ENCODE measurements at regions not wholly inside any gene's neighbourhood (a gene's known extent, or its start where the extent isn't known, plus 50 kb on each side); places are given as distances from the start of the nearest gene placed in this dataset.

- TF ChIP-seq CTCF (conservative IDR thresholded peaks at IDR 0.05; ENCODE audit: low read depth, low read length) (no peak), BHLHE40 (IDR thresholded peaks at IDR 0.05; ENCODE audit: low read depth, low read length) (no peak), RCOR1 (IDR thresholded peaks at IDR 0.05; ENCODE audit: insufficient replicate concordance, low read length) (no peak), ELK1 (IDR thresholded peaks at IDR 0.05; ENCODE audit: borderline replicate concordance, low read depth, low read length) (no peak), RAD21 (IDR thresholded peaks at IDR 0.05; ENCODE audit: low read length) (no peak), POLR2A (IDR thresholded peaks at IDR 0.05; ENCODE audit: low read depth, low read length) (no peak), NFE2L2 (IDR thresholded peaks at IDR 0.05; ENCODE audit: low read depth, low read length) (no peak), MAFK (IDR thresholded peaks at IDR 0.05; ENCODE audit: low read depth, low read length) (no peak), RFX5 (IDR thresholded peaks at IDR 0.05; ENCODE audit: low read depth, low read length) (no peak), SMC3 (IDR thresholded peaks at IDR 0.05; ENCODE audit: low read depth, low read length) (no peak), MXI1 (IDR thresholded peaks at IDR 0.05; ENCODE audit: borderline replicate concordance, low read depth, low read length) (no peak), USF2 (IDR thresholded peaks at IDR 0.05; ENCODE audit: low read depth, low read length) (no peak), FOS (IDR thresholded peaks at IDR 0.05; ENCODE audit: low read depth, low read length) (no peak), MAZ (IDR thresholded peaks at IDR 0.05; ENCODE audit: borderline replicate concordance, low read depth, low read length) (no peak), CEBPB (IDR thresholded peaks at IDR 0.05; ENCODE audit: low read depth, low read length) (no peak)
- Histone ChIP-seq H2BK20ac (ENCODE audit: low read depth, low read length) (no peak overlapping the region), H4K91ac (ENCODE audit: insufficient read depth, low read depth, low read length) (no peak overlapping the region), H3K18ac (ENCODE audit: low read depth, low read length) (no peak overlapping the region), H3K27ac (ENCODE audit: insufficient read depth, low read length) (no peak overlapping the region), H2BK5ac (ENCODE audit: low read depth, low read length, poor library complexity, severe bottlenecking) (no peak overlapping the region), H3K4me2 (ENCODE audit: low read depth, low read length) (no peak overlapping the region), H3K27me3 (ENCODE audit: control insufficient read depth, insufficient read depth, low read length) (no peaks in the 10 kb centered on the region; the same call in 1 of the 2 replicates), H3K9me3 (ENCODE audit: control insufficient read depth, insufficient read depth, low read length) (no peaks in the 10 kb centered on the region), H3K79me1 (ENCODE audit: low read depth in 1 of 2, low read length in 2 of 2) (no peaks in the 10 kb centered on the region), H3K4ac (ENCODE audit: low read depth, low read length) (no peak overlapping the region), H3K4me1 (ENCODE audit: control insufficient read depth, insufficient read depth, low read length) (no peaks in the 10 kb centered on the region), H3K4me3 (ENCODE audit: insufficient read depth, low read depth, low read length) (no peak overlapping the region), H2BK15ac (ENCODE audit: low read depth, low read length) (no peak overlapping the region), H3K36me3 (ENCODE audit: control insufficient read depth, insufficient read depth, low read length) (no peaks in the 10 kb centered on the region), H4K20me1 (ENCODE audit: insufficient read depth, low read length) (no peaks in the 10 kb centered on the region), H3K23ac (ENCODE audit: low read depth, low read length) (no peak overlapping the region), H3K56ac (ENCODE audit: extremely low read depth, insufficient read depth, low read length) (no peak overlapping the region), H2AK9ac (replicated peaks; ENCODE audit: low read depth, low read length, poor library complexity) (no peak overlapping the region), H2AFZ (replicated peaks; ENCODE audit: low read length, poor library complexity) (no peak overlapping the region), H2AK5ac (ENCODE audit: low read depth, low read length) (no peak overlapping the region), H3K14ac (replicated peaks; ENCODE audit: low read depth, low read length) (no peak overlapping the region), H2BK120ac (ENCODE audit: low read depth, low read length) (no peak overlapping the region), H3K9me1 (ENCODE audit: insufficient read depth, low read length) (no peaks in the 10 kb centered on the region; the same call in 1 of the 2 replicates), H3K9ac (ENCODE audit: low read depth, low read length) (no peak overlapping the region), H4K8ac (ENCODE audit: low read depth in 2 of 2, low read length in 2 of 2) (no peak overlapping the region), H4K5ac (ENCODE audit: low read depth, low read length) (no peak overlapping the region)
- no CpG with 5 or more reads among the region's 1 CpG for WGBS, 2 experiments (ENCODE audit: extremely low coverage in 2 of 2, insufficient read length in 1 of 2)
- intact Hi-C loops (cut with micrococcal nuclease) (no loop called here), dilution Hi-C loops (cut with HindIII; ENCODE audit: low sequenced_read_pairs, unreplicated experiment) (no loop called here), in situ Hi-C loops (cut with MboI; ENCODE audit: low sequenced_read_pairs) (no loop called here)
- ChIA-PET CTCF (interaction anchor here (0.6 kb wide), 1 partner anchor 1280 kb away, joined by 3 read pairs; no protein-coding TSS in a partner anchor), POLR2A (ENCODE audit: unreplicated experiment) (no interaction called here)
- ATAC-seq (ENCODE audit: low read depth), result no peak
- no TSS peak for BruUV-seq (replicated peaks)
- DNase-seq, result no peak
Measured at GRCh38 chr5:36366883-36367282, 65.2 kb upstream of the RANBP3L start.

Measured in IMR-90 (cell line).